ENCODE measurements at regions not wholly inside any gene's neighbourhood (a gene's known extent, or its start where the extent isn't known, plus 50 kb on each side); places are given as distances from the start of the nearest gene placed in this dataset.
"Not testable (repeated sequence)": the region's sequence is repeated elsewhere in the genome, so short reads cannot be mapped to it uniquely, and the experiment has no call there.

- DNase-seq (ENCODE audit: low read depth) = no peak
These were observed 154.6 kb downstream of the ADSS2 start for GRCh38 chr1:244297087-244297486.

DNA sequence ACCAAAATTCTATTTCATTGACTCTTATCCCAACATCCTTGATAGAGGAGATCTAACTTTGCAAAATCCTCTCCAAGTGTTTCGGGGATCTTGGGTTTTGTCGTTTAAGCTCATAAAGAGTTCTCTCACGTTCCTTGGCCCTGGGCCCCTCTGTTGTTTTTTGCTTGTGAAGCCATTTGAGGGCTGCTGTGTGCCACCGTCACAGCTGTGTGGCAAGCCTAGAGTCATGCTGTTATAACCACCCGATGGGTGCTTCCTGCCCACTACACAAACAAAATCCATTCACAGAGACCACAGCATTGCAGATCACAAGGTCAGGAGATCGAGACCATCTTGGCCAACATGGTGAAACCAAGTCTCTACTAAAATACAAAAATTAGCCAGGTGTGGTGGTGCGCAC lies 154.1 kb downstream of the ADSS2 start:
- no peak for DNase-seq (ENCODE audit: low read depth)

- not testable (repeated sequence) for DNase-seq (ENCODE audit: low read depth)
These were observed 151.7 kb downstream of the ADSS2 start for GRCh38 chr1:244300029-244300375.

DNA sequence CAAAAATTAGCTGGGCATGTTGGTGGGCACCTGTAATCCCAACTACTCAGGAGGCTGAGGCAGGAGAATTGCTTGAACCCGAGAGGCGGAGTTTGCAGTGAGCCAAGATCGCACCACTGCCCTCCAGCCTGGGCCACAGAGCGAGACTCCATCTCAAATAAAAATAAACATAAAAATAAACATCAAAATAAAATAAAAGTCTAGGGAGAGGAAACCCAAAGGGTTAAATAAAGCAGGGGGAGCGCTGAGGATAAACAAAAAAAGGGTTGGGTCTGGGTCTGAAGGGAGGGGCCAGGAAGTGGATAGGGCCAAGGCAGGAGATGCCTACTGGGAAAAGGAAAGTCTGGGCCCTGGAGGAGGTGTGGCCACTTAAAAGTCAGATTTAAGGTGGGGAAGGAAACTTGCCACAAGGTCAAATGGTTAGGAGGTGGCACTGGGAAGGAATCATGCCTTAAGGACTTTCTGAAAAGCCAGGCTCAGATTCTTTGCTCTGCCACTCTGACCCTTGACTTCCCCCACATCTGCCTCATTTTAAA lies 150.0 kb downstream of the ADSS2 start:
- DNase-seq (ENCODE audit: low read depth) = no peak

DNA sequence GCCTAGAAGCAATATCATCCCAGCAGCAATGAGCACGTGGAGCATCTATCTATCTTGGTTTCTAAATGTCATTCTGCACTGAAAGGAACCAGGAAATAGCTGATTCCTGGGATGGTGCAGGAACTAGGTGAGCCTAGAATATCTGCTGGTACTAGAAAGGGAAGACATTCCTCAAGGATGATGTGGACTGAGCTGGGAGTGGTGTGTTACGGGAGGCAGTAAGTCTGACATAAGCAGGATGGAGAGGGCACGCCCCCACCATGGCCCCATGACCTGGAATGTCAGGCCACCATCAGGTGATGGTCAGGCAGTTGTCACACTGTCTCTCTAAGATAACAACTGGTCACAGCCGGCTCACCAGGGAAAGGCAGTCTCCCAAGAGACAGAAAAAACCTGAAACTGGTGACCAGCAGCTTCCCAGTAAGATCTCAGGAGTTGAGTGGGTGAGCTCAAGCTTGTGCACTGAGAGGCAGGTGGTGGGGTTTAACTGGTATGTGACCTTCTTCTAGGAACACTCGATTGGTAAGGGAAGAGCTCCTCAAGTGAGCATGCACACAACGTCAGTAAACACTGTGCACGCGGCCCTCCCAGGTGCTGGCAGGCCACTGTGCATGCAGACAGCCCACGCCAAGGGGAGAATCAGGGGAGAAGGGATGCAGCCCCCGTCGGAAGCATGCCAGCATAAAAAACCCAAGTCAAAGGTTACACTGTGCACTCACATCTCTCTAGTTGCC lies 148.7 kb downstream of the ADSS2 start:
- DNase-seq (ENCODE audit: low read depth) = no peak

DNA sequence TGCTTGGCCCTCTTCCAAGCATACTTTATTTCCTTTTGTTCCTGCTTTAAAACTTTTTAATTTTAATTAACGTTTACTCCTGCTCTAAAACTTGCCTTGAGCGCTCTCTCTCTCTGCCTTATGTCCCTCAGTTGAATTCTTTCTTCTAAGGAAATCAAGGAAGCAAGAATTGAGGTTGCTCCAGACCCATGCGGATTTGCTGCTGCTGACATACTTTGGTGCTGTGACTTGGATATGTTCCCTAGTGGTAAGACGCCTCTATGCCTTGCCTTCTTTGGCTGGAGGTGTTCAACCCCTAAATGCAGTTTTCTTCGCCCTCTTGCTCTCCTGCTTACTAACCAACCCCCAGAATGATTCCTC lies 148.1 kb downstream of the ADSS2 start:
- DNase-seq (ENCODE audit: low read depth) = no peak

DNA sequence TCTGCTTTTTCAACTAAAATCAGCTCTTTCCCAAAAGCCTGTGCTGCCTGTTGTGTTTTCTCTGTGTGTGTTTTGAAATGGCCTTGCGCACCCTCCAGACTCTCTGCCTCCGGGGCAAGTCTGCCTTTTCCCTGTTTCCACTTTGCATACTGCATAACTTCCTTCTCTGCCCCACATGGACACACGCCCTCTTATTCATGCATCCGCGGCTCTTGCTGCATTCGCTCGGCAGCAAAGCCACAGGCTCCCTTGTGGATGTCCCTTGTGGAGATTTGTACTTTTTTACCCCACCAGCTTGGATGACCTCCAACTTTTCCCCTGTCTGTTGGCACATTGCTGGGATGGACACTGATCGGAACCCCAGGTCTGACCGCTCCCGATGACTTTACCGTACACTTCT lies 147.6 kb downstream of the ADSS2 start:
- no peak for DNase-seq (ENCODE audit: low read depth)

DNA sequence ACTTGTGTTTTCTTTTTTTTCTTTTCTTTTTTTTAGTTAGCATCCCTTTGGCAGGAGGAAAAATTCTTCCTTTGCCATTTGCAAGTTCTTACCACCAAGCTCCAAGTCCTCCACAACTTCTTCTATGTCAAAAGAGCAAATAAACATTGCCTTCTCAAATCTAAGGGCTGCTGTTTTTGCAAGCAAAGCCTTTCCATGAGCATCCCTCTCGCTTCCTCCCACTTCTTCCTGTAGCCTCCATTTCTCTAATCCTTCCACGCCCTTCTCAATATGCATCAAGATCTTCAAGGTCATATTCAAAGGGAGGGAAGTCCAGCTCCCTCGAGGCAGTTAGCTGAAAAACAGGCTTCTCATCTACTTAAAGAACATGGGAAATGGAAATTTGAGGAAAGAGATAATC lies 147.1 kb downstream of the ADSS2 start:
- no peak for DNase-seq (ENCODE audit: low read depth)

GRCh38 chr1:244305776-244306341 lies 145.8 kb downstream of the ADSS2 start:
- no peak for DNase-seq (ENCODE audit: low read depth)

- no peak for DNase-seq (ENCODE audit: low read depth)
These were observed 145.2 kb downstream of the ADSS2 start for GRCh38 chr1:244306544-244306943.

DNA sequence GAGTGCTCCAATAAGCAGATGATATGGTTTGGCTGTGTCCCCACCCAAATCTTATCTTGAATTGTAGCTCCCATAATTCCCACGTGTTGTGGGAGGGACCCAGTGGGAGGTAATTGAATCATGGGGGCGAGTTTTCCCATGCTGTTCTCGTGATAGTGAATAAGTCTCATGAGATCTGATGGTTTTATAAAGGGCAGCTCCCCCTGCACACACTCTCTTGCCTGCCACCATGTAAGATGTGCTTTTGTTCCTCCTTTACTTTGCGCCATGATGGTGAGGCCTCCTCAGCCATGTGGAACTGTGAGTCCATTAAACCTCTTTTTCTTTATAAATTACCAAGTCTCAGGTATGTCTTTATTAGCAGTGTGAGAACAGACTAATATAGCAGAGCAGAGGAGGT lies 142.5 kb downstream of the ADSS2 start:
- DNase-seq (ENCODE audit: low read depth) = not testable (repeated sequence)

DNA sequence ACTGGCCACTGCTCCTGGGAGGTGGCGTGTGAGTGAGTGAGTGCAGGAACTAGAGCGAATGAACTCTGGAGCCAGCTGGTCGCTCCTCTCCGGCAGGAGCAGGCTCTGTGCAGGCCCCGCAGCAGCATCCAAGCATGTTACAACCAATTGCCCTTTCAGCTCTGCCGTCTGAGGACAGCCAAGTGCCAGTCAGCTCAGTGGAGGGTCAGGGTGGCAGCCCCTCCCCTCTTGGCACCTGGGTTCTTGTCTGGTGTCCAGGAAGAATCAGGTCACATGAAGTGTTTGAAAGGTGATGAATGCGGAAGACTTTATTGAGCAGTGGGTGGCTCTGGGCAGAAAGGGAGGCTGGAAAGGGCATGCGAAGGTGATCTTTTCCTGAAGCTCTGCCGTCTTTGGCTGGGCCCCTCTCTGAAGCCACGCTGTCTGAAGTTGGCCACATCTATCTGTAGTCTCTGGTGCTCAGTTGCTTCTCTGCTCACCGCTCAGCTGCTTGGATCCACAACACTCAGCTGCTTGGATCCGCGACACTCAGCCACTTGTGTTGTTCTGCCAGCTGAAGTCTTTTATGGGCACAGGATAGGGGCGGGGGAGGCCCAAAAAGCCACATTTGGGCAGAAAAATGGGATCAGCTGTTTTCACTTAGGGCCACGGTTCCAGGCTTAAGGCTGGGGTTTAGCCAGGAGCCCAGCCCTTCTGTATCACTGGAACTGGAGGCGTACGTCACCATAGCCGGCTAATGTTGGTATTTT lies 139.8 kb downstream of the ADSS2 start:
- DNase-seq (ENCODE audit: low read depth) = no peak

- DNase-seq (ENCODE audit: low read depth) = no peak
These were observed 138.4 kb downstream of the ADSS2 start for GRCh38 chr1:244313346-244313745.

- no peak for DNase-seq (ENCODE audit: low read depth)
These were observed 136.7 kb downstream of the ADSS2 start for GRCh38 chr1:244314921-244315559.

- no peak for DNase-seq (ENCODE audit: low read depth)
These were observed 135.7 kb downstream of the ADSS2 start for GRCh38 chr1:244315996-244316395.

DNA sequence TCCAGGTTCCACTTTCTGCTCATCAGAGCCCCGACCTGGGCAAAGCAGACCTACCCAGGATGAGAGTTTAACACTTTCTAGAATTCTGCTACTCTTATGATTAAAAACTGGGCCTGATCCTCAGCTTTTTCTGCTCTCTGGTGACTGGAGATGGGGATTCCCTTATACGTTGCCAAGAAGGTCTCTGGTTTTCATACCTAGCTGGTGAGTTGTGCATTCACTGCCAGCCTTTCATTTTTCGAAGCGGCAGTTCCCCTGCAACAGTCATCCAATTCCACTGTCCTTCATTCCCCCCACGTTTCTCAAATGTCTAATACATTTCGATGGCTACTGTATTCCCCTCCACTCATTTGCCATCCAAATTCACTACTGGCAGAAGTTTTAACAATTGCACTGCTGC lies 135.3 kb downstream of the ADSS2 start:
- DNase-seq (ENCODE audit: low read depth) = no peak

DNA sequence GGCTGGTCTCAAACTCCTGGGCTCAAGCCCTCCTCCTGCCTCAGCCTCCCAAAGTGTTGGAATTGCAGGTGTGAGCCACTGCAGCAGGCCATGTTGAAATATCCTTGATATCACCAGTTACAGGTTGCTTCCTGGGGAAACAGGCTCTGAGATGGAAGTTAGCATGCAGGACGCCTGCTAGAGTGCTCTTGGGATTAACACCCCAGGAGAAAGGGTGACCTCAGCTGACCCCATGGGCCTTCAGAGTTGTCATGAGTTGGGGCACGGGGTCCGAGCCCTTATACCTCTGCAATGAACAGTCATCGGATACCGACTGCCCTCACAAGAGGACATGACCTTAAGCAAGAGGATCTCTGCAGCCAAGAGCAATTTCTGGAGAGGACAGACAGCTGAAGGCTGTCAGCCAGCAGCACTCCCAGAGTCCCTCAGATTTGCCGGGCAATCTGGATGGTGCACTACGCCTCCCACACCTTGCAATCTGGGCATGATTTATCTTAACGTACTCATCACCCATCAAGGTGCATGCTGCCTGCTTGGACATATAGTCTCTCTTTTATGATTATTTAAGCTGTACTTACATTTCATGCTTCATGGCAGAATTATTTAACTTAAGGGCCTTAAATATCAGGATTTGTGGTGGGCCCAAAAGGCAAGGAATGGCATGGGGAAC lies 134.6 kb downstream of the ADSS2 start:
- no peak for DNase-seq (ENCODE audit: low read depth)

GRCh38 chr1:244318078-244318477 lies 133.6 kb downstream of the ADSS2 start:
- no peak for DNase-seq (ENCODE audit: low read depth)

- DNase-seq (ENCODE audit: low read depth) = no peak
These were observed 133.2 kb downstream of the ADSS2 start for GRCh38 chr1:244318512-244318911.

DNA sequence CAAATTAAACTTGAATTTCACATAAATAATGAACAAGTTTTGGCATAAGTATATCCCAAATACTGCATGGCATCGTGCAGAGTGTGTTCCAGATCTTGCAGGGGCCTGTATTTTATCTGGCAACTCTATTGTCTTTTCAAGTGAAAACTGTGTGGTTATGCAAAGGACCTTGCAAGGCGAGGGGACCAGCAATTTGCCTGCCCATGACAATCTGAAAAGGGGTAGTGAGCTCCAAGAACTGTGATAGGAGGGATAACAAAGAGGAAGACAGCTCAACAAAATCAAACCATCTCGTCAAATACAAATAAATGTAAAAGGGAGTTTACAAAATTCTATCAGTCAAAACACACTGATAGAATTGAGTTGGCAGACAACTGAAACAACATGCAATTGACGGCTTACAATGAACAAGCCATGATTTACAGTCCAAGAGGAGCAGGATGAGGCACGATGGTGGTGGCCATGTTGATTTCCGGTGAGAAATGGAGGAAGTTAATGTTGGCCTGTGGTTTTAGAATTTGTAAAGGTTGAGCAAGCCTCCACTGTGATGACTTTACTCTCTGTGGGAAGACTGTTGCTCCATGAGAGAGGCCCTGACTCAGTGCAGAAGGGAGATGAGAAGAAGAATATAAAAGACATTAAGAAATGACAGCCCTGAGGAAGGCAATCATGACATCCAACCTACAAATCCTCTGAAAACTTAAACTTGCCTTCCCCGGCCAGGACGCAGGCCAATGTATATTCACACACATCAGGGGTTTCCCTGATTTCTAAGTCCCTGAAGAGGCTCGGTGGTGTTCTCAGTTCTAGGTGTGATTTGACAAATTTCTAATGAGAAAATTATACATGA lies 132.2 kb downstream of the ADSS2 start:
- DNase-seq (ENCODE audit: low read depth) = no peak

- no peak for DNase-seq (ENCODE audit: low read depth)
These were observed 129.5 kb downstream of the ADSS2 start for GRCh38 chr1:244322181-244322580.

All from T follicular helper cell (primary cell).